Astrocyte of the hippocampus (primary cell): ENCODE measurements at regions not wholly inside any gene's neighbourhood (a gene's known extent, or its start where the extent isn't known, plus 50 kb on each side); places are given as distances from the start of the nearest gene placed in this dataset.
"Not testable (repeated sequence)": the region's sequence is repeated elsewhere in the genome, so short reads cannot be mapped to it uniquely, and the experiment has no call there.

Source experiments
- DNase-seq: peaks from one replicate; pipeline ENCODE4 v3.0.0; 2011; ENCODE audit warnings: low read depth, low spot score

DNA sequence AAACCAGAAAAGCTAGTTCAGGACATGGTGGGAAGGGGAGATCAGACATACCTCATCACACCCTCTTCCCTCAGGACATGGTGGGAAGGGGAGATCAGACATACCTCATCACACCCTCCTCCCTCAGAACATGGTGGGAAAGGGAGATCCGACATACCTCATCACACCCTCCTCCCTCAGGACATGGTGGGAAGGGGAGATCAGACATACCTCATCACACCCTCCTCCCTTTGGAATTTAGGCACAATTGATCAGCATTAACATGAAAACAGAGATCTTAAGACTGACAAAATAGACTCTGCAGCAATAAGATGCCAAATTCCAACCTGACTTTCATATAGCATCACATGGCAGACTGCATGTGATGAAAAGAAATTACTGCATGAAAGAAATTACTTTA is 412.7 kb upstream of the ZNF717 start:
- DNase-seq = no peak

DNA sequence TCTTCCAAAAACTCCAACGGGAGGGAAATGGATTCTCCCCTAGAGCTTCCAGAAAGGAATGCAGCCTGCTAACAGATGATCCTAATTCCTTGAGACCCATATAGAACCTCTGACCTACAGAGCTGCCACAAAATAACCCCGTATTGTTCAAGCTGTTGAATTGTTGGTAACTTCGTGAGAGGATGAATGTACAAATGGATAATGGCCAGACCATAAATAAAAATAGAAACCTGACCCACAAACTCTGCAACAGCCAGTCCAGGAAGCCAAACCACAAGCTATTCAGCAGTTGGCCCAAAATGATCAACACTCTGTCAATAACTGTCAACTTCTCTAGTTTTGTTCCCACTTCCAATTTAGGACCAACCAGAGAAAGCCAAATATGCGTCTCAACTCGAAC is 414.0 kb upstream of the ZNF717 start:
- DNase-seq = peak; percentile 59

DNA sequence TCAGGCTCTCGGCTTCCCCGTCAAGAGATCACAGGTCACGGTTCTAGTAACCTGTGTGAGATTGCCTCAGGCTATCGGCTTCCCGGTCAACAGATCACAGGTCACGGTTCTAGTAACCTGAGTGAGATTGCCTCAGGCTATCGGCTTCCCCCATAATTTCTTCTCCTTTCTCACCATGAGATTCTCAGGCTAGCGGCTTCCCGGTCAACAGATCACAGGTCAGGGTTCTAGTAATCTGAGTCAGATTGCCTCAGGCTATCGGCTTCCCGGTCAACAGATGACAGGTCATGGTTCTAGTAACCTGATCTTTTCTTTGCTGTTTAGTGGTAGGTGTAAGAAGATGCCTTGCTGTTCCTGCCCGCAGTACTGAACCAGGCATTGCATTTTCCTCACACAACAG is 418.2 kb upstream of the ZNF717 start:
- no peak for DNase-seq

DNA sequence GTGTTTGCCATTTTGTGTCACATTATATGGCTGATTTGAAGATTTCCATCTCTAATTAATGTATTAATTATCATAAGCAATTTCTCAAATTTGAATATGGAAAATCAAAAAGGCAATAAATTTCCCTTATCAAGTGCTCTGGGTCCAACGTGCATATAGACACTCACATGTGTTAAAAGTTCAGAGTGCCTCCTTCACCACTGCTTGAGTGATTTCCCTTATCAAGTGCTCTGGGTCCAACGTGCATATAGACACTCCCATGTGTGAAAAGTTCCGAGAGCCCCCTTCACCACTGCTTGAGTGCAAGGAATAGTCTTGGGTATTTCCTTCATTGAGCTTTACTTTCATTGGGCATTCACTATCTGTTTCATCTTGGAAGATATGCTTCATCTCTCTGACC is 421.0 kb upstream of the ZNF717 start:
- no peak for DNase-seq

DNA sequence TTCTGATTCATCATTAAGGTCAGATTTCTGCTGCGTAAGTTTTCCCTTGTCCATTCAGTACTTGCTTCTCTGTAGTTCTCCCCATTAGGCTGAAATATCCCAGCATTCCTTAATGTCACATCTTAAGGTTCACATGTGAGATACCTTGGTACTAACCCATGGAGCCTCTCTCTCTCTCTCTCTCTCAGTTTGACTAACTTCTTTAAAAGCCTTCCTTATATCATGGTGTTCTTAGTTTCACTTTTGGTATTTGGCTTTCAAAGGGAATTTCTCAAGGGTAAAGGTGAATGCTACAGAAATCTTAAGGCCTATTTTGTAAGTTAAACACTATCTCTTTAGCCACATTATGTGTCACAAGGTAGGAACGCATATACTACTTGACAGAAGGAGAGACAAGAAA is 427.3 kb upstream of the ZNF717 start:
- no peak for DNase-seq

DNA sequence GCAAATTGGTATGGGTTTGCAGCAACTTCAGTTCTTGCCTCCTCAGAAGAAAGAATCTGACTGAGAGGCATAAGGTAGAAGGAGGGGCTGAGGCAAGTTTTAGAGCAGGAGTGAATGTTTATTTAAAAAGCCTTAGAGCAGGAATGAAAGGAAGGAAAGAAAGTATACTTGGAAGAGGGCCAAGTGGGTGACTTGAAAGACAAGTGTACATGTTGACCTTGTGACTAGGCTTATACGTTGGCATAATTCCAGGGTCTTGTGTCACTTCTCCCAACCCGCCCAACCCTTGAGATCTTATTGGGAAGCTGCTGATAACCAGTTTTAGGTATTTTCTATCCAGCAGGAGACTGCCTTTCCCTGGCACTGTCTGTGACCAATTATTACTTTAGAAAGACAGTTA is 436.9 kb upstream of the ZNF717 start:
- no peak for DNase-seq

DNA sequence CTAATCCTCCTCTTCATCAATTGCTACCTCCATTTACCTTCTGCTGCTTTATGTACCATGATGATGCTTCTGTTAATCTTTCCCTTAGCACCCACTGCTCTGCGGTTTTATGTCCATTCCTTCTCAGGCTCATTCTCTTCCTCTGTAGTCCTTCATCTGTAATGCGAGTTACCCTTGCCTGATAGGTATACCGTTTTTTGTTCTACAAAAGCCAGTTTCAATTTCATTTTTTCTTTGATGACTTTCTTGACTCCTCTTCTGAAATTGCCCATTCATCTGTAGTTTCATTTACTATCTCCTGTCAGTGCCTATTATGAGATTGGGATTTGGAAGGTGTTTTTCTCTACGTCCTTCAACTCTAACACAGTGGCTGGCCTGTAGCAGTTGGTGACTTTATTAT is 445.9 kb upstream of the ZNF717 start:
- DNase-seq = no peak

DNA sequence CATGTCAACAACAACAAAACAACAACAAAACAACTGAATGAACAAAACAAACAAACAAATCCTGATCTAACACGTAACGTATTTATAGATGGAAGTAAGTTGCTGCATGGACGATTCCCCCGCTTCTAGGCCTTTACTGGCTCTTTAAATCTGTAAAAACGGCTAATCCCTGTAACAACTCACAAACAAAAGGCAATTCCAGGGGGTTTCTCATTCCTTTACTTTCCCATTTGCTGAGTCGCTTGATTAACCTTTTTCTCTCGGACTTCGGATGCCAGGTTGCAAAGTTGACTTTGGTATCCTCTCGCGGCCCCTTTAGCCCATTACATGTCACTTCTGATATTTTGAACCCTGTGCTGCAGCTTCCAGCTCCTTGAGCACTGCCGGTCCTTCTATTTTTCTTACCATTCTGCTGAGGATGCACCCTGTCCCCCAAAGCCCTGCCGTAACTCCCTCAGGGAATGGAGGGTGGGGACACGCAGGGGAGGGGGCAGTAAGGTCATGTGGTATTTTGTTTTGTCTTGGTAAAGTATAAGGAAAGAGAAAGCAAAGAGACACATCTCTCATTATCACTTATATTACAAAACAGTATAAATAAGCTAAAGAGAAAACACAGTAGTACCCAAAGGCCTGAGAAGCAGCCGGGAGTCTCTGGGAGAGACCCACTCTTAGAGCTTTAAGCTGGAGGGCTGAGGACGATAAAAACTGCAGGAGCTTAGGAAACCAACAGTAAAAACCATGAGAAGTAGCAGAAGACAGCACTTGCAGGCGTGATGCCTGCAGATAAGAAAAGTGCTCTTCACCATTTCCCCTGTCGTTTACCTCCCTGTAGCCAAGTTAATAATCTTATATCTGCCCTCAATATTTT is 457.8 kb upstream of the ZNF717 start:
- DNase-seq = no peak

DNA sequence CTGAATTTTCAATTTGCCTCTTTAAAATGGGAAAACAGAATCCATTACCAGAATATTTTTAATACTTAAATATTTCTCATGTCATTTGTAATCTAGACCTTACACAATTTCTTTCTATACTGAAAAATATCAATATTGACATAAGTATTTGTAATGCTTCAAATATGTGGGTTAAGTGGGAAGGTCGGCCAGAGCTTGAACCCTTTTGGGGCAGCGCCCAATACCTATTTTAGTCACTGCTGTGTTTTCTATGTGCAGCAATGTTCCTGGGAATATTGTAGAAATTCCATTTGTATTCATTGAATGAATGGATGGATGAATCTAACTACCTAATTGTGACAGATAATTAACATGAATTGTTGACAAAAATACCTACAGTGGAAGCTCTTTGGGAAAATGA is 459.7 kb upstream of the ZNF717 start:
- DNase-seq = no peak

DNA sequence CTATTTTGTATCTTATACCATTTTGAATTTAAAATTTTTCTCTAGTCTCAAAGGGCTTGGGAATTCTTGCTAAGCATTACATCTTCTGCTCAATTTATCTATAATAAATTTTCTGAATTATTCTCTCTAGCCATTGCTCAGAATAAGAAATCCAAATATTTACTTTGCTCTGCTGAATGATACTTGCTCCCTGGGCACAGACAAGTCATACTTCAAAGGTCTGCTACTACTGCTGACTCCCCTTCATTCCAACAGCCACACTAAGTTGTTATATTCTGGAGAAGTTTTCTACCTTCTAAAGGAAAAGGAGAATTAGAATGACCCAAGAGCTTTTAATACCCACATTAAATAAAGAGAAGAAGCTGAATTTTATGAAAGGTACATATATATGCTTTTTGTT is 460.3 kb upstream of the ZNF717 start:
- no peak for DNase-seq

DNA sequence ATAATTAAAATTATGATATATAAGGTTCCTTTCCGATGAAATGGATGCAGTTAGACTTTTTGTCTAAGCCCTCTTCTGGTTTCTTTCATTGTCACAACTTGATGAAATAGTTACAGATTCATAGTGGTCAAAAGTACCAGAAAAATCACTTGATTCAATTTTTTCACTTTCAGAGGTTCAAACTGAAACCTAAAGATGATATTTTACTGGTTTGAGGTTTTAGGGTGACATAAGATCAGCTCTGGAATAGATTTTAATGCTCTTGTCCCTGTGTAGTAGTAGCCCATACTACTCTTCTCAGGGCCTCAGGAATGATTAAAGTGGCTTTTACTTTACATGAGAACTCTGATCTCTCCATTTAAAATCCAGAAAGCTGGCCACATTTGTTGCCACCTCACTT is 479.1 kb upstream of the ZNF717 start:
- no peak for DNase-seq

DNA sequence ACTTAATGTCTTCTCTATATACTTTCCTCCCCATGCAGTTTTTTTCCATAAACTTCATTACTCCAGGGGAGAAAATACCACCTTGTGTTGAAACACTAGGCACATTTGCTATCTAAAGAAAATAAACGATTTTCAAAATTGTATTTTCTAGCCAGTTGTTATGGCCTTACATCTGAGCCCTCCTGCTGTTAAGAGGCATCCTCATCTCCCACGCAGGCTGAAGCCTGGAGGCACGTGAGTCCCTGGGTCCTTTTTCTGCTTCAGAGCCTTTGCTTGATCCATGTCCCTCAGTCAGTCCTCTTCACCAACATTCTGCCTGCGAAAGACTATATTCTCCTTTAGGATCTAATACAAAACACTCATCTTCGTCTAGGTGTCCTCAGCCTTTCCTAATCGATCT is 479.6 kb upstream of the ZNF717 start:
- no peak for DNase-seq

DNA sequence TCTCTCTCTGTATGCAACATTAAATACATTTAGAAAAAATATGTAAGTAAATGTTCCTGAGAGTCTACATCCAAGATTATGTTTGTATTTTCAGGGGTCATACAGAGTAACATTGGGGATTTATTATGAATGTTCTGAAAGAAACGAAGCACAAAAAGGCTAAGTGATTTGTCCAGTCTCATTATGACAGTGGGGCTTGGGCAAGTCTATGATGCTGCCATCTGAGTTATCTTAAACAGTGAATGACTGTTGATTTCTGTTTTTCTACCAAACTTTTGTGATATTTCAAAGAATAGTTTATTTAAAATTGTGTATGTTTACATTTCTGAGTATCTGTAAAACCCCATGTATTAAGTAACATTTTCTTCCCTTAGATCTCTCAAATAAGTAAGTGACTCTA is 481.2 kb upstream of the ZNF717 start:
- no peak for DNase-seq

DNA sequence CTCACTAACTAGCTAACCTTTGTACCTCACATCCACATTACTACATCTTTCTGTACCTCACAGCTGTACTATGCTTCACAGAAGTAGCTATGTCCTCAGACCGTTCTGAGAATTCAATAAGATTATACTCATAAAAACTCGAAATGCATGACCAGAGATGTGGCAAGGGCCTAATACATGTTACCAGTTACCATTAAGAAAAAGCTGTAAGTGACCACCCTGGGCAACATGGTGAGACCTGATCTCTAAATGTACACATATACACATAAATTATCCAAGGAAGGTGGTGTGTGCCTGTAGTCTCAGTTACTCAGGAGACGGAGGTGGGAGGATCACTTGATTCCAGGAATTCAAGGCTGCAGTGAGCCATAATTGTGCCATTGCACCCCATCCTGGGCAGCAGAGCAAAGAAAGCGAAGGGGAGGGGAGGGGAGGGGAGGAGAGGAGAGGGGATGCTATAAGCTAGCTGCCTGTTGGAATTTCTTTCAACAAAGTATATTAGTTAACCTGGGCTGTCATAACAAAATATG is 482.6 kb upstream of the ZNF717 start:
- no peak for DNase-seq

DNA sequence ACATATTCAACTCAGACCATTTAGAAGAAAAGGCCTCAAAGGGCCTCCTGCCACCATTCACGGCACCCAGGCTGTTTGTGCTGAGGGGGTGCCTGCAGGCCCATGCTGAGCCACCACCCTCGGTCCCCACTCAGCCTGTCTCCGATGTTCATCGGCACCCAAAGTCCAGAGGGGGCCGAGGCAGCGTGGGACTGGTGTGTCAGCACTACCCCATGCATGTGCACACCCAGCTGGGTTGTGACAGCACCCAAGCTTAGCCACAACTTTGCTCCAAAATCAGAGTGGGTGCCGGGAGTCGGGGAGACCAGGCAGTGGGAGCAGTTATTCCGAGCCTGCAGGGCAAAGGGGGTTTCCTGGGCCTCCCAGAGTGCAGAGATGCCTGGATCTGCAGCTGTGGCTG is 508.5 kb upstream of the ZNF717 start:
- DNase-seq = no peak

DNA sequence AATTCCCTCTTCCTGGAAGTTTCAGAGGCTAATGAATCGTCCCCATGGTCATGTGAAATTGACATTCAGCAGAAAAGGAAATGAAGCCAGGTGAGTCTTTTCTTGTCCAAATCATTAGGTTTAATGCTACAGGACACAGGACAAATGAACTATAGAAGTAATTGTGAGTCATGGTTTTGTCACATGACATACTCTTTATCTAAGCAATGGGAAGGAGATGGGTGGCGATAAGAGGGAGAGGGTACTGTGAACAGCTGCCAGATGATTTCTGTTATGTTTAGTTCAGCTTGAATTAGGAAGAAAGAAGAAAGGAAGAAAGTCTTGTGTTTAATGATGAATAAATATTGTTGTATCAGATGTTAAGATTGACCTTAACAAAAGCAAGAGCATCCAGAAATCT is 515.4 kb upstream of the ZNF717 start:
- DNase-seq = no peak

DNA sequence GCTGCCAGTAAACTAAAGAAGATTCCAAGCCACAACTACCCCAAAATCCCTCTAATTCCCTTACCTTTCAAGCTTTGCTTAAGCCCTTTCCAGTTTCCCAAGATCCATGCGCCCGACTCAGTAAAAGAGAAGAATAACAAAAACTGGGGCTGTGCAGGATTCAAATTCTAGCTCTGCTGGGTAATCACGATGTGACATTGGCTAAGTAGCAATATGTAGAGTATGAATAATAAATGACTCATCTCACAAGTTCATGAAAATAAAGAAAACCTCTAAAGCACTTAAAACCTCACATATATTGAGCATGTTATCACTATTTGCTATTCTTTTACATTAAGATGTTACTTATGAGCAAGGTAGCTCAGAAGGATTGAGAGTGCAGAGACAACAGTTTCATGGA is 522.2 kb upstream of the ZNF717 start:
- DNase-seq = no peak

DNA sequence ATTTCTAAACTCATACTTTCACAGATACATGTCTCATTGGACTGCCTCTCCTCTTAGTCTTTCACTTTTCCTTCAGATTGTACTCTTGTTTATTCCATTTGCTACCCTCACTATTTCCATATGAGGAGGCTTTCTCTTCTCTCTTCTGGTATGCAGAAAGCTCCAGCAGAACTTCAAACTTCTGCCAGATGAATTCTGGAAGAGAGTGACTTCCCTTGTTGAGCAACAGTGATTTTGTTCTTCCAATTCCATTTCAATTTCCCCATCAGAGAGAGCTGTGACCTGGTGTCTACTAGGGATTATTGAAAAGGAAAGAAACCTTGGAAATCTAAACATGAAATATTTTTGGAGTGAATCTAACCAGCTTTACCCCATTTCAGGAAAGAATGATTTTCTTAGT is 523.2 kb upstream of the ZNF717 start:
- no peak for DNase-seq

DNA sequence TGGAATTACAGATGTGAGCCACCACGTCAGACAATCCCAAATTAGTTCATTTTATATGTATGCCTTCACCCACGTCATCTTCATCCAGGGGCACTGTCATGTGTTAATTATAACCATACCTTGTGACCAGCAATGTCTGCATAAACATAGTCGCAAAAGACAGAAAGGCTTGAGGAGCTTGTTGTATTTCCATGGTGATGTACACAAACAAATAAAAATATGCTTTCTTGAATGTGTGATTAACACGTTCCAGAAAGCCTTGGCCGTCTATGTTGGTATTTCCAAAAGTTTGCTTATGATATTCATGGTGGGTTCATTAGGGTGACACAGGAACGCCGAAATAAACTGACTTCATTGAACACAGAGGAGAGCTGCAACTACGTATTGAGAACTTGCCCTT is 524.7 kb upstream of the ZNF717 start:
- DNase-seq = no peak

DNA sequence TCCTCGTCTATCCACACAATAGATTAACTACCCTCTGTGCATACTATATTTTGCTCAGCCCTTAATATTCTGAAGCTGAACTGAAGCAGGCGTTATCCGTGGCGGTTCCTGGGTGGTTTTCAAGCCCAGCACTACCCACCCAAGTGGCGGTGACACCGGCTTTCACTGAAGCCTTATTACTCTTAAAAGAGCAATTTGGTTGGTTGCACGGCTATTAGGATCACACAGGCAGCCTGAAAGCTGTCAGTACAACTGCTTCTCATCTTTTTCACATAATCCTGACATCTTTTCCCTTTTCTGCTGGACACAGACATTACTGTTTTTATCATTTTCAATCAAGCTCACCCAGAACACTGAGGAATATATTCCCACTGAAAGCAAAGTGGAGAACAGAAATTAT is 525.3 kb upstream of the ZNF717 start:
- DNase-seq = no peak

DNA sequence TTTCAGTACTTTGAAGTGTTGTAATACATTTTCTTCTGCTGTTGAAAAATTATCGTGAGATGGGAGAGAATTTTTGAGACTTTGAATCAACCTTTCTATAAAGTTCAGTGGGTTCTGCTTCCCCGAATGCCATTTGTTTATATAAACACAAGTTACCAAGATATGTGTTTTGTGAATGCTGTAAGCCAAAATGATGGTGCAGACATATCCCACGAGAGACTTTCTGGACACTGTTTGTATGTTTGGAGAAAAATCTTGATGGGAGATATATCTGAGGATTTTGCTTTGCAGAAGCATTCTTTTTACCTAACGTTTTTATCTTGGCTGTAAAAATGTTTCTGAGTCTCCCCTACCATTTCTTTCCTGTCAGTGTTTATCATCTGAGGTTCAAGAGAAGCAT is 526.6 kb upstream of the ZNF717 start:
- no peak for DNase-seq

DNA sequence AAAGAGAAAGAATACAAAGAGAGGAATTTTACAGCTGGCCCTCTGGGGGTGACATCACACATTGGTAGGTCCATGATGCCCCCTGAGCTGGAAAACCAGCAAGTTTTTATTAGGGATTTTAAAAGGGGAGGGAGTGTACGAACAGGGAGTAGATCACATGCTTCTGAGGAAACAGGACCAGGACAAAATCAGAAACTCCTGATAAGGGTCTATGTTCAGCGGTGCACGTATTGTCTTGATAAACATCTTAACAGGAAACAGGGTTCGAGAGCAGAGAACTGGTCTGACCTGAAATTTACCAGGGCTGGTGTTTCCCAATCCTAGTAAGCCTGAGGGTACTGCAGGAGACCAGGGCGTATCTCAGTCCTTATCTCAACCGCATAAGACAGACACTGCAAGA is 530.6 kb upstream of the ZNF717 start:
- not testable (repeated sequence) for DNase-seq

DNA sequence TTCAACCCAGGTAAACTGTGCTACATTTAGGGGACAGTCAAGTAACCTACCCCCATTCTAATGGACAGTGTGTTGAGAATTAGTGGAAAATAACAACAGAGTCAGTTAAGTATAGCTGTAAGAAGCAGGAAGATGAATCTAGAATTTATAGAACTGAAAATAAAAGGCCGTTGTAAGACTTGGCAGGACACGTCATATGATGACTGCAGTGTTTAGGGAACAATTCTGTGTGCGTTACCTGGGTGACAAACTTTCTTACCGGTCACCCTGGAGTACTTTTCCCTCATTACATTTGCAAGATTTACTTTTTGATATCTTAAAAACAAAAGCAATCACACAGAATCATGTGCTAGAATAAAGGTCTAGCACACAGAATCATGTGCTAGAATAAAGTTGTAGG is 536.3 kb upstream of the ZNF717 start:
- DNase-seq = no peak

DNA sequence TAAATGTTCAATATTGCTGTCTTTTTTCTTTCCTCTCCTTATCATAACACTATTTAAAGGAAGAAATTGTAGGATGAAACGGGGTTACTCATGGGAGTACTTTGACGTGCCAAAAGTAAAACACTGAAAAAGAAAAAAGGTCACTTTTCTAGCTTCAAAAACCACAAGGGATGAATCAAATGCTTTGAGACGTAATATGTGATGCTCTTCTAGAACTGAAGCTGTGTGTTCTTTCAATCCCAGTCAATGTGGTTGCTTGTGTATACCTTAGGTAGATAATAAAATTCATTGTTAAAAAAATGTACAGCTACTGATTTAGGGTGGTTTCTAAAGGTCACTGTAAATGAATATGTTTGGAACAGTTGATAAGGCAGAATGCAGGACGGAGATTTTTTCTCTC is 538.8 kb upstream of the ZNF717 start:
- DNase-seq = no peak
